ENCODE measurements at regions not wholly inside any gene's neighbourhood (a gene's known extent, or its start where the extent isn't known, plus 50 kb on each side); places are given as distances from the start of the nearest gene placed in this dataset.

DNA sequence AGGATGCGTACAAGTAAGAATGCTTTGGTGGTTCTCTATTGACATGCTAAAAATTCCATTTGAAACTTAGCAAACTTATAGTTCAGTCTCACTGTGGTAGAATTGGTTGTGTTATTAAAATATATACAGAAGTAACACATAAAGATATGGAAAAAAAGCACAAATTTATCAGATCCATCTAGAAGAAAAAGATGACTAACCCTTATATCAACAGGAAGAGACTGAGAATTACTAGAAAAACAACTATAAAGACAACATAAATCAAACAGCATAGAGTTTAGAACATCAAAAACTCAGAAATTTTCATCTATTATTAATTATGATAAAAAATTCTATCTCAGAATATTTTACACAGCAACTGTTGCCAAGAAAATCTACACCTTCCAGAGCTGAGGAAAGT lies 491.0 kb downstream of the ETNK1 start:
- TF ChIP-seq, protein P1, sequence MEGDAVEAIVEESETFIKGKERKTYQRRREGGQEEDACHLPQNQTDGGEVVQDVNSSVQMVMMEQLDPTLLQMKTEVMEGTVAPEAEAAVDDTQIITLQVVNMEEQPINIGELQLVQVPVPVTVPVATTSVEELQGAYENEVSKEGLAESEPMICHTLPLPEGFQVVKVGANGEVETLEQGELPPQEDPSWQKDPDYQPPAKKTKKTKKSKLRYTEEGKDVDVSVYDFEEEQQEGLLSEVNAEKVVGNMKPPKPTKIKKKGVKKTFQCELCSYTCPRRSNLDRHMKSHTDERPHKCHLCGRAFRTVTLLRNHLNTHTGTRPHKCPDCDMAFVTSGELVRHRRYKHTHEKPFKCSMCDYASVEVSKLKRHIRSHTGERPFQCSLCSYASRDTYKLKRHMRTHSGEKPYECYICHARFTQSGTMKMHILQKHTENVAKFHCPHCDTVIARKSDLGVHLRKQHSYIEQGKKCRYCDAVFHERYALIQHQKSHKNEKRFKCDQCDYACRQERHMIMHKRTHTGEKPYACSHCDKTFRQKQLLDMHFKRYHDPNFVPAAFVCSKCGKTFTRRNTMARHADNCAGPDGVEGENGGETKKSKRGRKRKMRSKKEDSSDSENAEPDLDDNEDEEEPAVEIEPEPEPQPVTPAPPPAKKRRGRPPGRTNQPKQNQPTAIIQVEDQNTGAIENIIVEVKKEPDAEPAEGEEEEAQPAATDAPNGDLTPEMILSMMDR (IDR thresholded peaks at IDR 0.05): no peak
- no peak for TF ChIP-seq ZFX (IDR thresholded peaks at IDR 0.05; ENCODE audit: borderline replicate concordance)

All from 22Rv1 (cell line).